ENCODE measurements at regions not wholly inside any gene's neighbourhood (a gene's known extent, or its start where the extent isn't known, plus 50 kb on each side); places are given as distances from the start of the nearest gene placed in this dataset.

- intact Hi-C loops (cut with micrococcal nuclease), result no loop called here
- DNase-seq (no peak), ATAC-seq (no peak)
- Histone ChIP-seq H3K27me3 (ENCODE audit: low read length) (no peaks in the 10 kb centered on the region), H3K4me1 (ENCODE audit: insufficient read depth, low read length) (peaks cover 27% of the 10 kb centered on the region), H3K4me3 (ENCODE audit: low read length) (no peak overlapping the region), H3F3A (ENCODE audit: low read length, unreplicated experiment) (no peaks in the 10 kb centered on the region), H3K4me2 (ENCODE audit: low read length) (no peak overlapping the region), H2AFZ (ENCODE audit: low read length) (no peak overlapping the region), H3K9ac (ENCODE audit: low read length) (no peak overlapping the region), H3K27ac (ENCODE audit: low read length) (no peak overlapping the region), H4K20me1 (ENCODE audit: low read length) (no peaks in the 10 kb centered on the region), H3K36me3 (ENCODE audit: low read depth, low read length) (no peaks in the 10 kb centered on the region), H3K9me3 (ENCODE audit: low read length) (0 out of 2 replicates have a peak, but pooled peaks cover under 1% of the 10 kb centered on the region), H3K79me2 (ENCODE audit: low read length) (no peaks in the 10 kb centered on the region), H3K9me2 (replicated peaks; ENCODE audit: low read length) (no peaks in the 10 kb centered on the region)
- CTCF ChIA-PET, result no interaction called here
- TF ChIP-seq EZH2phosphoT487 (IDR thresholded peaks at IDR 0.05; ENCODE audit: borderline replicate concordance, low read length) (no peak), EZH2 (IDR thresholded peaks at IDR 0.05; ENCODE audit: low read length, unreplicated experiment) (no peak), CTCF (conservative IDR thresholded peaks at IDR 0.05; ENCODE audit: low read depth, low read length) (no peak)
- POLR2A ChIA-PET (ENCODE audit: unreplicated experiment), result interaction anchor here (0.5 kb wide), 1 partner anchor 154 kb away, joined by 3 read pairs; no protein-coding TSS in a partner anchor
- no TSS peak for BruUV-seq (replicated peaks)
Measured at GRCh38 chr11:106479646-106480045, 402.2 kb downstream of the AASDHPPT start.

GRCh38 chr11:106480581-106481190 is 403.2 kb downstream of the AASDHPPT start:
- no peak overlapping the region for H3K4me2 ChIP-seq (ENCODE audit: low read length)
- ChIA-PET POLR2A (ENCODE audit: unreplicated experiment) (no interaction called here), CTCF (no interaction called here)
- no peaks in the 10 kb centered on the region for H3K9me2 ChIP-seq (replicated peaks; ENCODE audit: low read length)
- DNase-seq (no peak), ATAC-seq (no peak)
- H3K27ac ChIP-seq (ENCODE audit: low read length), result no peak overlapping the region
- no peaks in the 10 kb centered on the region for H3F3A ChIP-seq (ENCODE audit: low read length, unreplicated experiment)
- no peaks in the 10 kb centered on the region for H3K36me3 ChIP-seq (ENCODE audit: low read depth, low read length)
- peaks cover 27% of the 10 kb centered on the region for H3K4me1 ChIP-seq (ENCODE audit: insufficient read depth, low read length)
- no peak overlapping the region for H2AFZ ChIP-seq (ENCODE audit: low read length)
- no peaks in the 10 kb centered on the region for H3K27me3 ChIP-seq (ENCODE audit: low read length)
- H3K4me3 ChIP-seq (ENCODE audit: low read length), result no peak overlapping the region
- H3K9ac ChIP-seq (ENCODE audit: low read length), result no peak overlapping the region
- no peak for TF ChIP-seq CTCF (conservative IDR thresholded peaks at IDR 0.05; ENCODE audit: low read depth, low read length)
- no peak for TF ChIP-seq EZH2 (IDR thresholded peaks at IDR 0.05; ENCODE audit: low read length, unreplicated experiment)
- TF ChIP-seq EZH2phosphoT487 (IDR thresholded peaks at IDR 0.05; ENCODE audit: borderline replicate concordance, low read length), result no peak
- no TSS peak for BruUV-seq (replicated peaks)
- H3K9me3 ChIP-seq (ENCODE audit: low read length), result no peaks in the 10 kb centered on the region
- H4K20me1 ChIP-seq (ENCODE audit: low read length), result no peaks in the 10 kb centered on the region
- intact Hi-C loops (cut with micrococcal nuclease), result no loop called here
- H3K79me2 ChIP-seq (ENCODE audit: low read length), result no peaks in the 10 kb centered on the region

All from PC-3 (cell line).